ENCODE measurements at regions not wholly inside any gene's neighbourhood (a gene's known extent, or its start where the extent isn't known, plus 50 kb on each side); places are given as distances from the start of the nearest gene placed in this dataset.

DNA sequence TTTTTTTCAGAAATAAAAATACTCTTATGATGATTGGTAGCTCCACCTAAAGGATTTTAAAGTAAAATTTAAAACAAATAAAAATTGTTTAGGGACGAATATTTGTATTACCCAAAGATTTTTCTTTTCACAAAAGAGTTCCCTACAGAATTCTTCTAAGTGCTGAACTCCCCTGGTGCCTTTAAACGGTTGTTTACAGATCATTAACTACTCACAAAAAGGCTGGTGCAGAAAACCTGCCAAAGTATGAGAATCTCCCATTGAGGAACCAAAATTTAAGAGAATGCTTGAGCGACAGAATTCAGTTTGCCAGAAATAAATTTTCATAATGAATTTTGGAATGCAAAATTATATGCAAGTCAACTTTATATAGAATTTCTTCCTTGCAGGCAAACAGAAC is 497.8 kb upstream of the NR2F2 start:
- Histone ChIP-seq H3K27me3 (ENCODE audit: low read depth, low read length) (no peaks in the 10 kb centered on the region), H3K27ac (ENCODE audit: low read length) (no peak overlapping the region), H3K9me3 (ENCODE audit: control insufficient read depth in 1 of 2, low read length in 2 of 2) (no peaks in the 10 kb centered on the region), H3K4me3 (ENCODE audit: low read depth in 1 of 2, low read length in 2 of 2) (no peak overlapping the region), H3K4me1 (ENCODE audit: control insufficient read depth in 1 of 2, insufficient read depth in 2 of 2, low read length in 2 of 2) (no peaks in the 10 kb centered on the region), H3K36me3 (ENCODE audit: control insufficient read depth in 1 of 2, insufficient read depth in 2 of 2, low read length in 2 of 2) (no peaks in the 10 kb centered on the region)

DNA sequence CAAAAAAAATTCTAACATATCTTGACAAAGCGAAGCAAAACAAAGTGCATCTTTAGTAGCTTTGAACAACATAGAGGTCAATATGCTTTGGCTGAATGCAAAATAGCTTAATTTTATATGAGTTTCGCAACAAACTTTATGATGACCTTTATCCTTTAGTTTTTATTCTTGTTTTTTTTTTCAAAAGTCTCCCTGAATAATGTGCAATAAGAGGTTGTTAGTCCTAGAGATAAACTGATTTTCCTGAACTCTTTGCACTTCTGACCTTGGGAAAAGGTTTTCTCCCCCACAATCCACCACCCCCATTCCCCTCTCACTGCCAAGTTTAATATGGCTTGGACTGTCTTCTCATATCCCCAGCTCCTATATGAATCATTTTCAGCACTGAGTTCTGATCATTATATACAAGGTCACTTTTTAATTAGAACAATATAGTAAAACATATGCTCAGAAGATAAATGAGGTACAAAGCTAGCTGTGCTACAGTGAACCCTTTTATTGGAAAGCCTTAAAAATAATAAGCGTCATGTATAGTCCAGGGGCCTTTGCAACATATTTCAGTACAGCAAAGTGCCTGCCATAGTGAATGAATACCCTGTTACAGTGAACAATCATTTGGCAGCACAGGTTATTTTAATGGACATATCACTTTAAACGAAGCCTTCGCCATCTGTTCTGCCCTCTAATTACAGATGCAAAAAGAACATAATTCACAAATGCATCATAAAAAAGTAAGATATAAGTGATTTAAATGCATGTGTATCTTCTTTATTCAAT is 496.3 kb upstream of the NR2F2 start:
- H3K27me3 ChIP-seq (ENCODE audit: low read depth, low read length), result no peaks in the 10 kb centered on the region
- H3K36me3 ChIP-seq (ENCODE audit: control insufficient read depth in 1 of 2, insufficient read depth in 2 of 2, low read length in 2 of 2), result no peaks in the 10 kb centered on the region
- H3K4me3 ChIP-seq (ENCODE audit: low read depth in 1 of 2, low read length in 2 of 2), result no peak overlapping the region
- no peaks in the 10 kb centered on the region for H3K9me3 ChIP-seq (ENCODE audit: control insufficient read depth in 1 of 2, low read length in 2 of 2)
- no peak overlapping the region for H3K27ac ChIP-seq (ENCODE audit: low read length)
- peaks cover 0 to under 1% of the 10 kb centered on the region in 2 donors for H3K4me1 ChIP-seq (ENCODE audit: control insufficient read depth in 1 of 2, insufficient read depth in 2 of 2, low read length in 2 of 2)

DNA sequence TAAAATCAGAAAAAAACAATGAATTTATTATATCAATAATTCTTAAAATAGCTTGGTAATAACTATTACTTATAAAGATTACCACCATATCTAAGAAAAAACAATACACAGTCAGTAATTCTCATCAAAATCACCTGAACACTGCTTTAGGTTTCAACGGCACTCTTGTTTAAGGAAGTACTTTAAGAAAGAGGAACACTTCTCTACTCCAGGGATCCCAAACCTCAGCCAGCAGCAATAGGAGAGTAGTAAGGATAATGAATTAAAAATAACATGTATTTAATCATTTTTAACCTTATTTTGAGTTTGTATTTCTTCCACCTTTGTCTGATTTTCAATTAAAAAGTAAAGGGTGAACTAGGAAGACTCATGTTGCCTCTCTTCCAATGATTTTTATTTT is 494.0 kb upstream of the NR2F2 start:
- no peaks in the 10 kb centered on the region for H3K9me3 ChIP-seq (ENCODE audit: control insufficient read depth in 1 of 2, low read length in 2 of 2)
- H3K4me3 ChIP-seq (ENCODE audit: low read depth in 1 of 2, low read length in 2 of 2), result no peak overlapping the region
- peaks cover 0 to 11% of the 10 kb centered on the region in 2 donors for H3K4me1 ChIP-seq (ENCODE audit: control insufficient read depth in 1 of 2, insufficient read depth in 2 of 2, low read length in 2 of 2)

DNA sequence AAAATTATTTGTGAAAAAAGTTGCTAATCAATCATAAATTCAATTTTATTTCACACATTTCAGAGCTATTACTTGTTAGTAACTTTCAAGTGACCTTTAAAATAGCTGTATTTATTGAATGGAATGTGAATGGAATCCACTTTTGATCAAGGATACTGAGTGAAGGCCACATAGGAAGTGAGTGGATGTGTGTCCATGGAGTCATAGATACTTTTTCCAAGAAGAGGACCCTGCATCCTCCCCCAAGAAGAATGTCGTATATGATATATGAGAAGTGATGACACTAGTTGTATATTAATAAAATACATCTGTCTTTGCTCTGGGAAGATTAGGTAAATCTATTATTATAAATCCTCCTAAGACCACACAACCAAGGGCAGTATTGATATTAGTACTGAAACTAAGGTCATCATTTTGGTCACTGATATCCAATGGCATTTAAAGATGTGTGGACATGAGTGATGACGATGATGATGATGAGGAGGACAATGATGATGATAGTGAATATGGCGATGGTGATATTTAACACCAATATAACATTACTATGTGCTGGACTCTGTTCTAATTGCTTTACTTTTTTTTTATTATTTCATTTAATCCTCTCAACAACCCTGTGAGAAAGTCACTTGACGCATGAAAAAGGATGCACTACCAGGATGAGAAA is 493.0 kb upstream of the NR2F2 start:
- Histone ChIP-seq H3K9me3 (ENCODE audit: control insufficient read depth in 1 of 2, low read length in 2 of 2) (no peaks in the 10 kb centered on the region), H3K36me3 (ENCODE audit: control insufficient read depth in 1 of 2, insufficient read depth in 2 of 2, low read length in 2 of 2) (no peaks in the 10 kb centered on the region), H3K4me3 (ENCODE audit: low read depth in 1 of 2, low read length in 2 of 2) (no peak overlapping the region), H3K4me1 (ENCODE audit: control insufficient read depth in 1 of 2, insufficient read depth in 2 of 2, low read length in 2 of 2) (peaks cover 0 to 11% of the 10 kb centered on the region in 2 donors), H3K27ac (ENCODE audit: low read length) (no peak overlapping the region), H3K27me3 (ENCODE audit: low read depth, low read length) (no peaks in the 10 kb centered on the region)

More for the DNA sequence above, 494.0 kb upstream of the NR2F2 start:
- H3K36me3 ChIP-seq (ENCODE audit: control insufficient read depth in 1 of 2, insufficient read depth in 2 of 2, low read length in 2 of 2), result no peaks in the 10 kb centered on the region
- no peaks in the 10 kb centered on the region for H3K27me3 ChIP-seq (ENCODE audit: low read depth, low read length)
- no peak overlapping the region for H3K27ac ChIP-seq (ENCODE audit: low read length)

DNA sequence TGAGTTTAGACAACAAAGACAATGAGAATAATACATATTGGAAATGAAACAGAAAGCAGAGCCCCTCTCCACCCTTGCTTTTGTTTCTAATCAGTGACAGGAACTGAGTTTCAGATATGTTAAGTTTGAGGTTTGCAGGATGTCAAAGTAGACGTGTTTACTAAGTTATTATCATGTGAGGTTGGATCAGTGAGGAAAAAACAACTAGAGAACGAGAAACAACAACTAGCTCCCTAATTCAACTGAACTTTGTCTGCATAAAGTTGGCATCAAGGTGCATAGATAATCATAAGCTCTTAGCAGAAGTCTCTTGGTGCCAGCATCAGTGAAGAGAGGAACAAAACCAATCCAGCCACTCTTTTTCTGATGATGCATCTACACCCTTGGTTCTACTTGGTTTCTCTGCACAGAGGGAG is 491.1 kb upstream of the NR2F2 start:
- no peaks in the 10 kb centered on the region for H3K9me3 ChIP-seq (ENCODE audit: control insufficient read depth in 1 of 2, low read length in 2 of 2)
- H3K4me1 ChIP-seq (ENCODE audit: control insufficient read depth in 1 of 2, insufficient read depth in 2 of 2, low read length in 2 of 2), result peaks cover 0 to 11% of the 10 kb centered on the region in 2 donors
- H3K36me3 ChIP-seq (ENCODE audit: control insufficient read depth in 1 of 2, insufficient read depth in 2 of 2, low read length in 2 of 2), result no peaks in the 10 kb centered on the region
- no peaks in the 10 kb centered on the region for H3K27me3 ChIP-seq (ENCODE audit: low read depth, low read length)
- H3K27ac ChIP-seq (ENCODE audit: low read length), result peak overlapping the region; percentile 49
- no peak overlapping the region for H3K4me3 ChIP-seq (ENCODE audit: low read depth in 1 of 2, low read length in 2 of 2)

DNA sequence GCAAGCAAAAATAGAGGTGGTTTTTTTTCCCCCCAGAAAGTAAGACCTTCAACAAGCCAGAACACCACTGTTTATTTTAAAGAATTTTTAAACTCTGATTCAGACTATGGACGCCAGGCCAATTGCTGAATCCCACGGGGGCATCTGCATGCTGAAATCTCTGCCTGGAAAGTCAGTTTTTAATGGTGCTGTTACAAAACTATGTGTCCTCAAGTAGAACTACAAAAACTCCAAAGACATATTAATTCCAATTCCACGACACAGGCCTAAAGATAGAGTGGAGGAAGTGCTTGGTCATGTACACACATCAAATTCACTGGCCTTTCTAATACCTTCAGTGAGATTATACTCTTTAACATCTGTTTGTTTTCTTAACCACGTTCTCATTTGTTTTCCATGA is 490.5 kb upstream of the NR2F2 start:
- no peaks in the 10 kb centered on the region for H3K9me3 ChIP-seq (ENCODE audit: control insufficient read depth in 1 of 2, low read length in 2 of 2)
- no peak overlapping the region for H3K4me3 ChIP-seq (ENCODE audit: low read depth in 1 of 2, low read length in 2 of 2)
- H3K27ac ChIP-seq (ENCODE audit: low read length), result peak overlapping the region; percentile 58
- no peaks in the 10 kb centered on the region for H3K27me3 ChIP-seq (ENCODE audit: low read depth, low read length)
- peaks cover 0 to 11% of the 10 kb centered on the region in 2 donors for H3K4me1 ChIP-seq (ENCODE audit: control insufficient read depth in 1 of 2, insufficient read depth in 2 of 2, low read length in 2 of 2)
- H3K36me3 ChIP-seq (ENCODE audit: control insufficient read depth in 1 of 2, insufficient read depth in 2 of 2, low read length in 2 of 2), result no peaks in the 10 kb centered on the region

DNA sequence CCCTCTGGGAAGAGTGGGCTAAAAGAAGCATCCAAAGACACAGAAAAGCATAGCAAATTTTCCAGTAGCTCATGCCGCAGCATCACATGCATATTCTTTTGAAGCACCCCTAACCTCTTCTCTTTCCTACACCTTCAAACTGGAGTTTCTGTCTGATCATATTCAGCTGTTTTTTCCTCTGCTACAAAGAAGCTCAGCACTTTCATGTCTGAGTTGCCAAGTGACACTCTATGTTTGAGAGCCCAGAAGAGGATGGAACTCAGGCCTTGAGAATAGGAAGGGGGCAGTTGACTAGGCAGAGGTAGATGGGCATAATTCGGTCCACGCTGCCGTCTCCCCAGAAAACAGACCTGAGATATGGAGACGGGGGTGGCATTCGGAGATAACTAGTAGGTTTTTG is 489.6 kb upstream of the NR2F2 start:
- Histone ChIP-seq H3K27ac (ENCODE audit: low read length) (no peak overlapping the region), H3K4me1 (ENCODE audit: control insufficient read depth in 1 of 2, insufficient read depth in 2 of 2, low read length in 2 of 2) (peaks cover 0 to 11% of the 10 kb centered on the region in 2 donors), H3K4me3 (ENCODE audit: low read depth in 1 of 2, low read length in 2 of 2) (no peak overlapping the region), H3K9me3 (ENCODE audit: control insufficient read depth in 1 of 2, low read length in 2 of 2) (no peaks in the 10 kb centered on the region), H3K36me3 (ENCODE audit: control insufficient read depth in 1 of 2, insufficient read depth in 2 of 2, low read length in 2 of 2) (no peaks in the 10 kb centered on the region), H3K27me3 (ENCODE audit: low read depth, low read length) (no peaks in the 10 kb centered on the region)

DNA sequence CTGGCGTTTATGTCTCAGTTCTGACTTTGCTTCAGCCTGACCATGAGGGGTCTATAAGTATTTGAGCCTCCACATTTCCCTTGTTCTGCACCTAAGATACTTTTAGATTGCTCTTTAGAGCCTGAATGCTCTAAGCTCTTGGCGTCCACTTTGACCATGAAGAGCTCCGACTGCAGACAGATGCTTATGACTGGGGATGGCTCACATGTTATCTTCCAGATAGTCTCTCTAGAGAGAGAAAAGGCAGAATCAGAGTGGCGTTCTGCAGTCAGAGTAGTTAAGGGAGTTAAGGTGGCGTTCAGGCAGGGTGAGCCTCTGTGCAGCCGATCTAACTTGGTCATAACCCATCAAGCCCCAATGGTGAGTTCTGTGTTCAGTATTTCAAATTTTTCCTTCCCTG is 487.9 kb upstream of the NR2F2 start:
- Histone ChIP-seq H3K27me3 (ENCODE audit: low read depth, low read length) (no peaks in the 10 kb centered on the region), H3K36me3 (ENCODE audit: control insufficient read depth in 1 of 2, insufficient read depth in 2 of 2, low read length in 2 of 2) (no peaks in the 10 kb centered on the region), H3K4me3 (ENCODE audit: low read depth in 1 of 2, low read length in 2 of 2) (no peak overlapping the region), H3K27ac (ENCODE audit: low read length) (no peak overlapping the region), H3K4me1 (ENCODE audit: control insufficient read depth in 1 of 2, insufficient read depth in 2 of 2, low read length in 2 of 2) (peaks cover 0 to 11% of the 10 kb centered on the region in 2 donors), H3K9me3 (ENCODE audit: control insufficient read depth in 1 of 2, low read length in 2 of 2) (no peaks in the 10 kb centered on the region)

DNA sequence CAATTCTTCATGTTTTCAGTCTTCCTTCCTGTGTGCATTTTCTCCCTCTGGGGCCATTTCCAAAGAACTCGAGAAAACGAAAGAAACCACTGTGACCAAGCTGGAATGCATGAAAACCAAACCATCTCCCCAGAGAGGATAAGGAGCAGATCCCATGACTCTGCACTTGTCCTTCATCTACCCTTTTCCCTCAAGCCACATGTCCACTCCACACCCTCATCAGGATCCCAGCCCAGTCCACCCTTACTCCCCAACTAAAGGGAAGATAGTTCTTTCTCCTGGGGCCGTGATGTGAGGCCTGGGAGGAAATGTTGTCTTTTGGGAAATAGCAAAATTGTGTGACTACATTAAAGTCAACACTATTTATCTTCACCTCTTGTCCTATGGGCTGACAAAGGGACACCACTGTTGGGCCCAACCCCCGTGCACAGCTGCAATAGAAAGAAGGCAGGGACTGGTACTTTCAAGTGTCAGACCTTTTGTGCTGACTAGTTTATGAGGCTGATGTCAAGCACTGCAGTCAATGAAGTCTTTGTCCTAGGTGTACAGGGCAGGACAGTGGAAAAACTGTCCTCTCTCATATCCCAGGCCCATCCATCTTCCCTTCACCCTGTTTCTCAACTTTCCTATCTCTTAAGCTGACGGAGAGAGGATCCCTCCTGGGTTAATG is 487.1 kb upstream of the NR2F2 start:
- H3K9me3 ChIP-seq (ENCODE audit: control insufficient read depth in 1 of 2, low read length in 2 of 2), result no peaks in the 10 kb centered on the region
- peaks cover 0 to 11% of the 10 kb centered on the region in 2 donors for H3K4me1 ChIP-seq (ENCODE audit: control insufficient read depth in 1 of 2, insufficient read depth in 2 of 2, low read length in 2 of 2)
- H3K36me3 ChIP-seq (ENCODE audit: control insufficient read depth in 1 of 2, insufficient read depth in 2 of 2, low read length in 2 of 2), result no peaks in the 10 kb centered on the region
- no peak overlapping the region for H3K27ac ChIP-seq (ENCODE audit: low read length)
- no peaks in the 10 kb centered on the region for H3K27me3 ChIP-seq (ENCODE audit: low read depth, low read length)
- no peak overlapping the region for H3K4me3 ChIP-seq (ENCODE audit: low read depth in 1 of 2, low read length in 2 of 2)

DNA sequence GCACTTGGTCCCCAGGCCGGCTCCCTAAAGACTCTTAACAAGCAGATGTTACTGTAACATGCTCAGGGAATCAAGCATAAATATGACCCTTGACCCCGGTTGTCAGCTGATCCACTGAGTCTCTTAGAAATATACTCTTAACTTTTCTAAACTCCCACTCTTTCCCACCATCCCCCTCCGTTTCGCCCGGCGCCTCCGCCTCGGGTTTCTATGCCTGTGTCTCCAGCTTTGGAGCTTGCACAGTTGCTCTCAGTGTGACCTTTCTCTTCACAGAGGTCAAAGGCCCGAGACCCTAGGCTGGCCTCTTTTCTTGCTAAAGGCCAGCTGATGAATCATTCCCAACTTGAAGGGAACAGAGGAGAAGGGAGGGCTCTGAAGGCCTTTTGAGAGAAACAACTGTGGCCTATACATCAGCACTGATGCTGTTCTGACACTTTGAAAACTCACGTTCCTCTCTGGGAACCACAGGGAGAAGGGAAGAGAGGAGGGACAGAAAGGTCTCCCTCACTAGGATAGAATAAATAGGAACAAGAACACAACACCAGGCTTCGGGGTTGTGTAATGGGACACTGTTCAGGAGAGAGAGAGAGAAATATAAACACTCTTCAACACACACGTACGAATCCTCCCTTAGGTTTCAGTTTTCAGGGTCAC is 484.5 kb upstream of the NR2F2 start:
- Histone ChIP-seq H3K27ac (ENCODE audit: low read length) (no peak overlapping the region), H3K4me1 (ENCODE audit: control insufficient read depth in 1 of 2, insufficient read depth in 2 of 2, low read length in 2 of 2) (no peaks in the 10 kb centered on the region), H3K36me3 (ENCODE audit: control insufficient read depth in 1 of 2, insufficient read depth in 2 of 2, low read length in 2 of 2) (no peaks in the 10 kb centered on the region), H3K27me3 (ENCODE audit: low read depth, low read length) (no peaks in the 10 kb centered on the region), H3K4me3 (ENCODE audit: low read depth in 1 of 2, low read length in 2 of 2) (no peak overlapping the region), H3K9me3 (ENCODE audit: control insufficient read depth in 1 of 2, low read length in 2 of 2) (no peaks in the 10 kb centered on the region)

DNA sequence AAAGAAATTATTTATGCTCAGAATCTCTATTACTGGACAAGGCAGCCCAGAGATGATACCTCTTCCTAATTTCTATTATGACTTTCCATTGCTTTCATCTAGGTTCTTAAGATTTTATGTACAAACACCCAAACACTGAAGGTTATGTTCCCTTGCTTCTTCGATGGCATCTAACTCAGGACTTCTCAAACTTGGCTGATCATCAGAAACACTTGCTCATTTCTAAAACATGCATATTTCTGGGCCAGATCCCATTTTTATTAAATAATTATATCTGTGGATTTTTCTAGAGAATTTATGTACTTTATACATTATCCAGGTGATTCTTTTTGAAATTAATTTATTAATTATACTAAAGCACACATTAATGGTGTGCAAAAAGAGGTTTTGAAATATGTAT is 482.4 kb upstream of the NR2F2 start:
- Histone ChIP-seq H3K36me3 (ENCODE audit: control insufficient read depth in 1 of 2, insufficient read depth in 2 of 2, low read length in 2 of 2) (no peaks in the 10 kb centered on the region), H3K4me3 (ENCODE audit: low read depth in 1 of 2, low read length in 2 of 2) (no peak overlapping the region), H3K27me3 (ENCODE audit: low read depth, low read length) (no peaks in the 10 kb centered on the region), H3K9me3 (ENCODE audit: control insufficient read depth in 1 of 2, low read length in 2 of 2) (no peaks in the 10 kb centered on the region), H3K4me1 (ENCODE audit: control insufficient read depth in 1 of 2, insufficient read depth in 2 of 2, low read length in 2 of 2) (no peaks in the 10 kb centered on the region), H3K27ac (ENCODE audit: low read length) (no peak overlapping the region)
